Duodenal mucosa (tissue), 2 donors: ENCODE measurements at regions not wholly inside any gene's neighbourhood (a gene's known extent, or its start where the extent isn't known, plus 50 kb on each side); places are given as distances from the start of the nearest gene placed in this dataset.

Experiments
- H3K27ac ChIP-seq: one replicate; pipeline ENCODE4 v1.7.0; 2013; ENCODE audit warnings: low read depth, low read length
- H3K27me3 ChIP-seq, 2 donors: one replicate each; pipeline ENCODE4 v1.7.0; 2013; ENCODE audit warnings: low read length in 2 of 2, control low read depth in 1 of 2; ENCODE audit not compliant: insufficient read depth in 2 of 2, control insufficient read depth in 1 of 2
- H3K36me3 ChIP-seq, 2 donors: one replicate each; pipeline ENCODE4 v1.7.0; 2013; ENCODE audit warnings: low read length in 2 of 2, control low read depth in 1 of 2; ENCODE audit not compliant: insufficient read depth in 2 of 2, control insufficient read depth in 1 of 2
- H3K4me1 ChIP-seq, 2 donors: one replicate each; pipeline ENCODE4 v1.7.0; 2013; ENCODE audit warnings: low read length in 2 of 2, control low read depth in 1 of 2; ENCODE audit not compliant: insufficient read depth in 2 of 2, control insufficient read depth in 1 of 2
- H3K4me3 ChIP-seq, 2 donors: one replicate each; pipeline ENCODE4 v1.7.0; 2013; ENCODE audit warnings: low read length in 2 of 2, low read depth in 1 of 2
- H3K9ac ChIP-seq, 2 donors: one replicate each; pipeline ENCODE4 v1.7.0; 2013; ENCODE audit warnings: low read length in 2 of 2, low read depth in 1 of 2
- H3K9me3 ChIP-seq, 2 donors: one replicate each; pipeline ENCODE4 v1.7.0; 2013; ENCODE audit warnings: low read length in 2 of 2, control low read depth in 1 of 2; ENCODE audit not compliant: control insufficient read depth in 1 of 2

DNA sequence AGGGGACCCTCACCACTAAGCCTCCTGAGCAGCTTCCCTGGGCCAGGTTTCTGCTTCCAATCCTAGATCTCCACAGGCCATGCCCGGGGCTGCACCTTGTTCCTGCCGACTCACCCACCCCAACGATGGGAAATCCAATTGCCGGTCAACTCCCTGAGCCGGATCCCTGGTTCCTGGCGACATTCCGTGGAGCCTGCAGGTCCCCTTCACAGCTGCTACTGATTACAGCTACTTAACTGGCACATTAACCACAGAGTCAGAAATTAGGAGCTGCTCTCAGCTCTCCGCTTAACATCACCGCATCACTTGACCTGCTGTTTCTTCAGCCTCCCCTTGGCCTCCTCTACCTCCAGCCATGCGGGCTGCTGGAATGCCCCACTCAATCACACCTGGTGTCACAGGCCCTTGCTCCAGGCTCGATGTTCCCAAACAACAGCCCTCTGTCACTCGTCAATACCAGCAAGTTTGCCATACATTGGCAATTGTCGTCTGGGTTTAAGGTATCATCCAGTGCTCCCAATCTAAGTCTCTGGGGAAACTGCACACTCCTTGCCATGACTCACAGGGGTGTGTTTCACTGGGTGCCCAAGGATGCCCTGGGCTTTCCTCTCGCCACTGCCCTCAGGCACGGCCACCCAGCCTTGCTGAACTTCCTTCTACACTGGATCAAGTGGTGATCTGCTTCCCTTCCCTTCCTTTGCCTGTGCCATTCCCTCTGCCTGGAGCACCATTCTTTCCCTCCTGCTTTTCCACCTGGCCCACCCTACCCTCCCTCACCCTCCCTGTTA lies 181.0 kb downstream of the MN1 start:
- Histone ChIP-seq H3K36me3 (no peaks in the 10 kb centered on the region), H3K27me3 (peaks cover 0 to 3% of the 10 kb centered on the region in 2 donors), H3K9ac (no peak overlapping the region), H3K4me3 (no peak overlapping the region), H3K27ac (no peak overlapping the region), H3K9me3 (no peaks in the 10 kb centered on the region), H3K4me1 (no peaks in the 10 kb centered on the region)

DNA sequence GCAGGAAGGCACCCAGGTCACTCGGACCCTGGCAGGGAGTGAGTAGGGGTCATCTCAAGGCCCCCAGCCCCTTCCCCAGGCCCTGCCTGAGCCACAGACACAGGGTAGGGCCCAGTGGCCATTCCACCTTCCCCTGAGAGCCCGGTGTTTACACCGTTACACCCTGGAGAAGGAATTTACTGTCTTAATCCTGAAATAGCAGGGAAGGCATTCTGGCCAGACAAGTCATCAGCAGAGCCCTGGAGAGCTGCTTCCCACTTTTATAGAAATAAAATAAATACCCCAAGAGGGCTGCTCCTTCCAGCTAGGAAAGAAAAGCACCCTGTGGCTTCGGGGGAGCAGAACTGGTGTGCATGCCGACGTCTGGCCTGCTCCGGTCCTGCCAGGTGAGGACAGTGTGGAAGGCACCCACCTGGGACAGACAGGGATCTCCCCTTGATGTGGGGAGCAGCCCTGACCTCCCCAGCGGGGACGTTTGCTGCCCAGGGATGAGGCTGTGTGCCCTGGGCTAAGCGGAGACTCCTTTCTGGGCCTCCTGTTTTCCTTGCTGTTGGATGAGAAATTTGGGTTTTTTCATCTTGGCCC lies 180.0 kb downstream of the MN1 start:
- H3K4me3 ChIP-seq = no peak overlapping the region
- no peak overlapping the region for H3K27ac ChIP-seq
- H3K9ac ChIP-seq = no peak overlapping the region
- H3K27me3 ChIP-seq = no peaks in the 10 kb centered on the region
- H3K36me3 ChIP-seq = no peaks in the 10 kb centered on the region
- H3K4me1 ChIP-seq = no peaks in the 10 kb centered on the region
- no peaks in the 10 kb centered on the region for H3K9me3 ChIP-seq

DNA sequence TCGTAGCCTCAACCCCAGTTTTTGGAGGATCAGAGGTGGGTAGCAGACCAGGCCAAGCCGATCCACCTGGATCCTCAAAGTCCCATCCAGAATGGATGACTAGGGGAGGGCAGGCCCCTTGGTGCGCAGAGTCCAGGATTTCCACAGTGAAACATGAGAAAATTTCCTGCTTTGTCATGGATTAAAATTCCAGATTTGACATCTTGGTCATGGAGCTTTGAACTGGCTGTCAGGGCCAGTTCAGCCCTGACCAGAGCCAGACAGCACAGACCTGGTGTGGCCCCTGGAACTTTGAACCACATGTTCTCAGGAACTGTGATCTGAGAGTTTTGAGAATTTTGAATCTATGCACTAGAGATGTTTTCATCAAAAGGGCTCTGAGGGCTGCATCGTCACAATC lies 177.5 kb downstream of the MN1 start:
- H3K4me1 ChIP-seq = no peaks in the 10 kb centered on the region
- no peaks in the 10 kb centered on the region for H3K36me3 ChIP-seq
- no peak overlapping the region for H3K4me3 ChIP-seq
- H3K9me3 ChIP-seq = no peaks in the 10 kb centered on the region
- no peak overlapping the region for H3K9ac ChIP-seq
- no peaks in the 10 kb centered on the region for H3K27me3 ChIP-seq
- H3K27ac ChIP-seq = no peak overlapping the region

DNA sequence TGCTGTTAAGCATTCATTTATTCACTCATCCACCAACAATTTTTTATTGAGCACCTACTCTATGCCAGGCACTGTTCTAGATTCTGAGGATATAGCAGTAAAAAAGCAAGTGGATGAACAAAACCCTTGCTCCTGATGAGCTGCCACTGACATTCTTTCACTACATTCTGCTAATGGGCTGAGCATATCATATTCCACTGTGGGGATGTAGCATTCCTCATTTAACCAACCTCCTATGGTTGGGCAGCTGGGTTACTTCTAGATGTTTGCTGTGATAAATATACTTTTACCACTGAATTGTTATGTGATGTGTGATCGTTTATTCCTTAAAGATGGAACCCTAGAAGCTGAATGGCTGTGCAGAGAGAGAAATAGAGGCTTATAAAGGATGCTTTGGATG lies 176.9 kb downstream of the MN1 start:
- no peak overlapping the region for H3K4me3 ChIP-seq
- no peaks in the 10 kb centered on the region for H3K4me1 ChIP-seq
- no peaks in the 10 kb centered on the region for H3K27me3 ChIP-seq
- no peaks in the 10 kb centered on the region for H3K36me3 ChIP-seq
- no peak overlapping the region for H3K9ac ChIP-seq
- H3K9me3 ChIP-seq = no peaks in the 10 kb centered on the region
- no peak overlapping the region for H3K27ac ChIP-seq

DNA sequence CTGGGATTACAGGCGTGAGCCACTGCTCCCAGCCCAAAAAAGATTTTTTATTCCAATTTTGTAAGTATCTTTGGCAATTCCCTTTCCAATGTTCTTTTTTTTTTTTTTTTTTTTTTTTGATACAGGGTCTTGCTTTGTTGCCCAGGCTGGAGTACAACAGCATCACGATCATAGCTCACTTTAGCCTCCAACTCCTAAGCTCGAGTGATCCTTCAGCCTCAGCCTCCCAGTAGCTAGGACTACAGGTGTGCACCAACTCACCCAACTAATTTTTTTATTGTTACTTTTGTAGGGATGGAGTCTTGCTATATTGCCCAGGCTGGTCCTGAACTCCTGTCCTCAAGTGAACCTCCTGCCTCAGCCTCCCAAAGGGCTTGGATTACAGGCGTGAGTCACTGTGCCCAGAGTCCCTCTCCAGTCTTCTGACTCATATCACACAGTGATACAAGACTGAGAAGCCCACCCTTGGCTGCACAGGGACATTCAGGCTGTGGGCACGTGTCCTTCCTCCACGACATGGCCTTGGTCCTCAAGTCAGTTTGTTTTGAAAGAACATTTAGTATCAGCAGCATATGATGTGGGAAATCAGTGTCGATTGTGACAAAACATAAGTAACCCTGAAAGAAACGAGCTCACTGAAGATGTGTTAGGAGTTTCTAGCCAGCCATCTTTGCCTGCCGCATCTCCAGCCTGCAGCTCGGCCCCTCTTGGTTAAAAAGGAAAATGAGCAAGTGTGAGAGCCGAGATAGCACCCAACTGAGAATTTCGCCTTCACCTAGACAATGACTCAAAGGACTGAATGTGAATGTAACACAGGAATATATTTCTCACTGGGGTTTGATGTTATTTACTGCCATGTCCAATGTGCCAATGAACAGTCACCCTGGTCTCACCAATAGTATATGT lies 175.5 kb downstream of the MN1 start:
- Histone ChIP-seq H3K4me3 (no peak overlapping the region), H3K36me3 (no peaks in the 10 kb centered on the region), H3K4me1 (no peaks in the 10 kb centered on the region), H3K27me3 (no peaks in the 10 kb centered on the region), H3K9ac (no peak overlapping the region), H3K9me3 (no peaks in the 10 kb centered on the region), H3K27ac (no peak overlapping the region)

DNA sequence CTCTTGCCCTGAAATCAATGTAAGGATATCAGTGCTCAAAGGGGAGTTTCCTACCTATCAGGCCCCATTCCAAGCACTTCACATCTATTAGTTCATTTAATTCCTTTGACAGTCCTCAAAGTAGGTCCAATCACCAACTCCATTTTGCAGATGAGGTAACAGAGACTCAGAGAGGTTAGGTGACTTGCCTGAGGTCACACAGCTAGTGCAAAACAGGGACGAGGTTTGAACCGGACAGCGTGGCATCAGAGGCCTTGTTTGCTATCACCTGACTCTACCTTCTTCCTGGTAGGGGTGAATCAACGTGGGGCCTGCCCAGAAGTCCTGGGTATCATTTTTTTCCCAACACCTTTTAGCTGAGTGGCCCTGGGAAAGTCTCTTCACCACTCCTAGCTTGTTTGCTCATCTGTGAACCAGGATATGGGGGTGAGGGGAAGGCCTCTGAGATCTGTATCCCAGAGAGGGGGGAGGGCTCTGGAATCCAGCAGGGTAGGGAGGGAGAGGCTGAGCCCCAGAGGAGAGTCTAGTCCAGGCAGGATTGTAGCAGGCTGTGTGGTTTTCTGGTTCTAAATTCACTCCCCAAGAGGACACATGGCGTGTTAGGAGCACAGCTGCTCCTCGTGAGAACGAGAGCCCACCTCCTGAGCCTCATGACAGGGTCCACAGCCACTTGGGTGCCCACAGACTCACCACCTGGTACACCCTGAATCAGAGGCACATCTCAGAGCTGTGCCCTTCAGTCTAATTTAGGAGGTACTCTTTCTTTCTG lies 174.7 kb downstream of the MN1 start:
- H3K9me3 ChIP-seq = no peaks in the 10 kb centered on the region
- H3K4me1 ChIP-seq = no peaks in the 10 kb centered on the region
- H3K27ac ChIP-seq = no peak overlapping the region
- no peak overlapping the region for H3K9ac ChIP-seq
- H3K4me3 ChIP-seq = no peak overlapping the region
- H3K27me3 ChIP-seq = no peaks in the 10 kb centered on the region
- no peaks in the 10 kb centered on the region for H3K36me3 ChIP-seq

DNA sequence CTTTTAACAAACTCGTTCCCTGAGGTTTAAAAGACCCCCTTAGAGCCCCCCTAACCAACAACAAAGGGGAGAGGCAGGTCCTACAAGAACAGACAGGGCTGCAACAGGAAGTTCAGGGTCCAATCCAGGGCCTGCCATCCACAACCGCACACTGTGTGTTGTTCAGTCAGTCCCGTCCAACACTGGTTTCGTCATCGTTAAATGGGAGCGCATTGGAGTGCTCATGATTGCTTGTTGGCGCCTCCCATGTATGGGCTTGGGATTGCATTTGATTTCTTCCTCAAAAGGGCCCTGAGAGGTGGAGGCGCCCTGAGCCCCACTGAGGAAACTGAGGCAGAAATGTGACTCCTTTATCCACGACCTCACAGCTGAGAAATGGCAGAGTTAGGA lies 174.1 kb downstream of the MN1 start:
- H3K27ac ChIP-seq = no peak overlapping the region
- no peaks in the 10 kb centered on the region for H3K27me3 ChIP-seq
- H3K4me3 ChIP-seq = no peak overlapping the region

DNA sequence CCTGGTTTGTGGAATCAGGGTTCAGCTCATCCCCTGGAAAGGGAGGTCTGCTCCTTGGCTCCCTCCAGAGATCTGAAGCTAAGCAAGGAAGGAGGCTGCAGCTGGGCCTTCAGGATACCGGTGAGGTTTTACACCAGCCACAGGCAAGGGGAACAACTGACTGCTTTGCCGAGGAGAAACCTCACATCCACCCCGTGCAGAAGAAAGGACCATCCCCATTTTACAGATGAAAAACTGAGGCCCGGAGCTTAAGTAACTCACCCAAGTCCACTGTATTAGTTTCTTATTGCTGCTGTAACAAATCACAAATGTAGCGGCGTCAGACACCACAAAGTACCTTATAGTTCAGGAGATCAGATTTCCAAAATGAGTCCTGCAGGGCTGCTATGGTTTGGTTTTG lies 173.7 kb downstream of the MN1 start:
- no peaks in the 10 kb centered on the region for H3K4me1 ChIP-seq
- no peak overlapping the region for H3K9ac ChIP-seq
- no peak overlapping the region for H3K27ac ChIP-seq
- H3K4me3 ChIP-seq = no peak overlapping the region
- no peaks in the 10 kb centered on the region for H3K9me3 ChIP-seq
- H3K36me3 ChIP-seq = no peaks in the 10 kb centered on the region
- H3K27me3 ChIP-seq = no peaks in the 10 kb centered on the region

More for the DNA sequence above, 174.1 kb downstream of the MN1 start:
- H3K9ac ChIP-seq = no peak overlapping the region
- no peaks in the 10 kb centered on the region for H3K9me3 ChIP-seq
- H3K4me1 ChIP-seq = no peaks in the 10 kb centered on the region
- H3K36me3 ChIP-seq = no peaks in the 10 kb centered on the region

DNA sequence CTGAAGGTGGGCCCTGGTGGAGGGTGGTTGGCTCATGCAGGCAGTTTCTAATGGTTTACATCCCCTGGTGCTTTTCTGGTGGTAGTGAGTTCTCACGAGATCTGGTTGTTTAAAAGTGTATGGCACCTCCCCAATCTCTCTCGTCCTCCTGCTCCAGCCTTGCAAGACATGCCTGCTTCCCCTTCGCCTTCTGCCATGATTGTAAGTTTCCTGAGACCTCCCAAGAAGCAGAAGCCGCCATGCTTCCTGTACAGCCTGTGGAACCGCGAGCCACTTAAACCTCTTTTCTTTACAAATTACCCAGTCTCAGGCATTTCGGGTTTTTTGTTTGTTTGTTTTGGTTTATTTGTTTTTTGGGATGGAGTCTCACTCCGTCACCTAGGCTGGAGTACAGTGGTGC lies 173.2 kb downstream of the MN1 start:
- H3K27me3 ChIP-seq = no peaks in the 10 kb centered on the region
- H3K36me3 ChIP-seq = no peaks in the 10 kb centered on the region
- no peak overlapping the region for H3K9ac ChIP-seq
- no peaks in the 10 kb centered on the region for H3K4me1 ChIP-seq
- no peaks in the 10 kb centered on the region for H3K9me3 ChIP-seq
- H3K27ac ChIP-seq = no peak overlapping the region
- no peak overlapping the region for H3K4me3 ChIP-seq
